Neural cell (in vitro differentiated cells): ENCODE measurements at regions not wholly inside any gene's neighbourhood (a gene's known extent, or its start where the extent isn't known, plus 50 kb on each side); places are given as distances from the start of the nearest gene placed in this dataset.

Experiments used
- H2AFZ ChIP-seq: fragments of 200-600, 300-800 bp; sonication (generic), shearing (Covaris generic); 2 replicates; pipeline ENCODE4 v1.6.0; 2014; ENCODE audit warnings: low read depth, mild to moderate bottlenecking, antibody characterized with exemption, low read length, moderate library complexity
- H3F3A ChIP-seq: fragments of 200-600 bp; shearing (Covaris generic); 2 replicates; pipeline ENCODE4 v1.6.1; 2016; ENCODE audit warnings: mild to moderate bottlenecking, moderate library complexity, mixed read lengths, antibody characterized with exemption, low read length; ENCODE audit not compliant: insufficient read depth, poor library complexity, severe bottlenecking
- H3K27ac ChIP-seq: fragments of 200-600, 300-800 bp; sonication (generic), shearing (Covaris generic); 2 replicates; pipeline ENCODE4 v1.5.1; 2014; ENCODE audit warnings: mild to moderate bottlenecking, low read length, moderate library complexity
- H3K27me3 ChIP-seq: fragments of 300-800, 200-600 bp; sonication (generic), shearing (Covaris generic); 2 replicates; pipeline ENCODE4 v1.6.0; 2014; ENCODE audit warnings: mild to moderate bottlenecking, low read depth, low read length, moderate library complexity; ENCODE audit not compliant: insufficient read depth
- H3K36me3 ChIP-seq: fragments of 300-800, 200-600 bp; sonication (generic), shearing (Covaris generic); 2 replicates; pipeline ENCODE4 v1.5.1; 2014; ENCODE audit warnings: mild to moderate bottlenecking, antibody characterized with exemption, low read length, moderate library complexity; ENCODE audit not compliant: insufficient read depth
- H3K4me2 ChIP-seq: fragments of 300-800, 200-600 bp; sonication (generic), shearing (Covaris generic); 2 replicates; pipeline ENCODE4 v1.6.0; 2014; ENCODE audit warnings: mild to moderate bottlenecking, low read length
- H3K4me3 ChIP-seq: fragments of 300-800, 200-600 bp; sonication (generic), shearing (Covaris generic); 2 replicates; pipeline ENCODE4 v1.5.1; 2014; ENCODE audit warnings: mild to moderate bottlenecking, low read length, moderate library complexity
- H3K79me2 ChIP-seq: fragments of 200-600 bp; shearing (Covaris generic); replicated peaks from 2 replicates; pipeline ENCODE4 v1.6.0; 2014; ENCODE audit warnings: mild to moderate bottlenecking, low read length, moderate library complexity; ENCODE audit not compliant: insufficient read depth
- H3K9ac ChIP-seq: fragments of 300-800, 200-600 bp; sonication (generic), shearing (Covaris generic); 2 replicates; pipeline ENCODE4 v1.6.1; 2016; ENCODE audit warnings: mild to moderate bottlenecking, low read length, mixed read lengths
- H3K9me2 ChIP-seq: fragments of 200-600 bp; shearing (Covaris generic); 2 replicates; pipeline ENCODE4 v1.6.1; 2016; ENCODE audit warnings: mild to moderate bottlenecking, low read length, mixed read lengths; ENCODE audit not compliant: insufficient read depth
- H3K9me3 ChIP-seq: fragments of 200-600, 300-800 bp; sonication (generic), shearing (Covaris generic); 2 replicates; pipeline ENCODE4 v1.6.1; 2016; ENCODE audit warnings: mild to moderate bottlenecking, mixed run types, low read length, moderate library complexity, mixed read lengths
- H4K20me1 ChIP-seq: fragments of 200-600 bp; shearing (Covaris generic); 2 replicates; pipeline ENCODE4 v1.6.1; 2016; ENCODE audit warnings: mild to moderate bottlenecking, mixed run types; ENCODE audit not compliant: insufficient read depth
- CTCF ChIP-seq: fragments of 450-650 bp; IDR thresholded peaks from 2 replicates; pipeline ENCODE4 v1.5.1; 2014; ENCODE audit warnings: antibody characterized with exemption, mild to moderate bottlenecking, moderate library complexity; ENCODE audit not compliant: poor library complexity, severe bottlenecking
- EP300 ChIP-seq: fragments of 450-650 bp; conservative IDR thresholded peaks from 2 replicates; pipeline ENCODE4 v1.6.1; 2014; ENCODE audit warnings: antibody characterized with exemption, mild to moderate bottlenecking, moderate library complexity; ENCODE audit not compliant: poor library complexity, severe bottlenecking
- EZH2 ChIP-seq: fragments of 200-600, 300-800 bp; shearing (Covaris generic), sonication (generic); IDR thresholded peaks from 2 replicates; pipeline ENCODE4 v1.6.1; 2014; ENCODE audit warnings: antibody characterized with exemption, low read length, borderline replicate concordance, mild to moderate bottlenecking; ENCODE audit not compliant: insufficient read depth, poor library complexity, severe bottlenecking
- MXI1 ChIP-seq: fragments of 450-650 bp; conservative IDR thresholded peaks from 2 replicates; pipeline ENCODE4 v1.6.1; 2014; ENCODE audit warnings: antibody characterized with exemption, mild to moderate bottlenecking; ENCODE audit not compliant: poor library complexity, severe bottlenecking
- POLR2AphosphoS5 ChIP-seq: IDR thresholded peaks from 2 replicates; pipeline ENCODE4 v1.6.1; 2012
- RAD21 ChIP-seq: fragments of 450-650 bp; conservative IDR thresholded peaks from 2 replicates; pipeline ENCODE4 v1.6.1; 2014; ENCODE audit warnings: antibody characterized with exemption, mild to moderate bottlenecking, moderate library complexity
- REST ChIP-seq: IDR thresholded peaks from 2 replicates; pipeline ENCODE4 v1.6.1; 2012; ENCODE audit warnings: borderline replicate concordance
- SMC3 ChIP-seq: fragments of 450-650 bp; conservative IDR thresholded peaks from 2 replicates; pipeline ENCODE4 v1.6.1; 2014; ENCODE audit warnings: antibody characterized with exemption, mild to moderate bottlenecking, moderate library complexity; ENCODE audit not compliant: poor library complexity
- TAF1 ChIP-seq: IDR thresholded peaks from 2 replicates; pipeline ENCODE4 v1.6.1; 2012; ENCODE audit warnings: low read depth

GRCh38 chr1:43049481-43049880, 90.8 kb upstream of the SLC2A1 start:
- no peak overlapping the region for H2AFZ ChIP-seq
- H3F3A ChIP-seq, result no peaks in the 10 kb centered on the region
- TF ChIP-seq REST (no peak), RAD21 (no peak), EP300 (no peak), EZH2 (no peak), TAF1 (no peak), POLR2AphosphoS5 (no peak), MXI1 (no peak)
- H3K9me3 ChIP-seq, result no peaks in the 10 kb centered on the region
- no peaks in the 10 kb centered on the region for H4K20me1 ChIP-seq
- H3K36me3 ChIP-seq, result no peaks in the 10 kb centered on the region
- no peaks in the 10 kb centered on the region for H3K27me3 ChIP-seq
- H3K9me2 ChIP-seq, result no peaks in the 10 kb centered on the region
- H3K4me3 ChIP-seq, result no peak overlapping the region
- H3K4me2 ChIP-seq, result no peak overlapping the region
- H3K9ac ChIP-seq, result no peak overlapping the region
- H3K79me2 ChIP-seq, result no peaks in the 10 kb centered on the region
- H3K27ac ChIP-seq, result no peak overlapping the region

GRCh38 chr1:43048601-43049011, 89.9 kb upstream of the SLC2A1 start:
- no peaks in the 10 kb centered on the region for H3K27me3 ChIP-seq
- no peak overlapping the region for H3K4me3 ChIP-seq
- no peak overlapping the region for H3K9ac ChIP-seq
- H4K20me1 ChIP-seq, result no peaks in the 10 kb centered on the region
- no peak overlapping the region for H2AFZ ChIP-seq
- H3K4me2 ChIP-seq, result no peak overlapping the region
- no peaks in the 10 kb centered on the region for H3K79me2 ChIP-seq
- H3K27ac ChIP-seq, result no peak overlapping the region
- no peaks in the 10 kb centered on the region for H3F3A ChIP-seq
- TF ChIP-seq EZH2 (no peak), MXI1 (no peak), CTCF (no peak), EP300 (no peak), RAD21 (no peak), SMC3 (no peak), REST (no peak), TAF1 (no peak), POLR2AphosphoS5 (no peak)
- no peaks in the 10 kb centered on the region for H3K9me2 ChIP-seq
- H3K36me3 ChIP-seq, result no peaks in the 10 kb centered on the region
- H3K9me3 ChIP-seq, result no peaks in the 10 kb centered on the region
